ENCODE measurements at regions not wholly inside any gene's neighbourhood (a gene's known extent, or its start where the extent isn't known, plus 50 kb on each side); places are given as distances from the start of the nearest gene placed in this dataset.
"Not testable (repeated sequence)": the region's sequence is repeated elsewhere in the genome, so short reads cannot be mapped to it uniquely, and the experiment has no call there.

DNA sequence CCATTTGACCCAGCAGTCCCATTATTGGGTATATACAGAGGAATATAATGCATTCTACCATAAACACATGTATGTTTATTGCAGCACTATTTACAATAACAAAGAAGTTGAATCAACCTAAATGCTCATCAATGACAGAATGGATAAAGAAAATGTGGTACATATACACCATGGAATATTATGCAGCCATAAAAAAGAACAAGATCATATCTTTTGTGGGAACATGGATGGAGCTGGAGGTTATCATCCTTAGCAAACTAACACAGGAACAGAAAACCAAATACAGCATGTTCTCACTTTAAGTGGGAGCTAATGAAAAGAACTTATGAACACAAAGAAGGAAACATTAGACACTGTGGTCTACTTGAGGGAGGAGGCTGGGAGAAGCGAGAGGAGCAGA, 328.5 kb upstream of the SEMA3C start:
- not testable (repeated sequence) for H3K9me3 ChIP-seq (ENCODE audit: insufficient read depth, low read depth, low read length); H3K36me3 ChIP-seq (ENCODE audit: control insufficient read depth in 1 of 2, insufficient read depth in 2 of 2, low read length in 2 of 2); H4K12ac ChIP-seq (ENCODE audit: low read depth, low read length); H2AFZ ChIP-seq (ENCODE audit: insufficient read depth, low read length, poor library complexity); H3K4me3 ChIP-seq (ENCODE audit: low read depth, low read length); H3K9ac ChIP-seq (ENCODE audit: low read length); H2BK120ac ChIP-seq (ENCODE audit: insufficient read depth, low read length, poor library complexity); H4K8ac ChIP-seq (ENCODE audit: low read depth, low read length); H2BK12ac ChIP-seq (ENCODE audit: low read length); H3K4me1 ChIP-seq (ENCODE audit: control insufficient read depth in 1 of 2, insufficient read depth in 2 of 2, low read length in 2 of 2); H3K79me1 ChIP-seq (ENCODE audit: low read length); H3K4me2 ChIP-seq (ENCODE audit: low read length); H3K18ac ChIP-seq (ENCODE audit: low read length); DNase-seq; H3K4ac ChIP-seq (ENCODE audit: low read depth, low read length); H2BK5ac ChIP-seq (ENCODE audit: low read depth, low read length, poor library complexity); H3K23ac ChIP-seq (ENCODE audit: low read length); H3K14ac ChIP-seq (ENCODE audit: low read length); H3K27me3 ChIP-seq (ENCODE audit: insufficient read depth, low read length); H4K91ac ChIP-seq (ENCODE audit: low read depth, low read length); H3K27ac ChIP-seq (ENCODE audit: low read depth, low read length); H2AK5ac ChIP-seq (ENCODE audit: low read length); H3K79me2 ChIP-seq (ENCODE audit: control insufficient read depth, insufficient read depth, low read length, poor library complexity)
- no CpG with 5 or more reads among the region's 1 CpG for WGBS (ENCODE audit: extremely low coverage, insufficient coverage, insufficient read length)

DNA sequence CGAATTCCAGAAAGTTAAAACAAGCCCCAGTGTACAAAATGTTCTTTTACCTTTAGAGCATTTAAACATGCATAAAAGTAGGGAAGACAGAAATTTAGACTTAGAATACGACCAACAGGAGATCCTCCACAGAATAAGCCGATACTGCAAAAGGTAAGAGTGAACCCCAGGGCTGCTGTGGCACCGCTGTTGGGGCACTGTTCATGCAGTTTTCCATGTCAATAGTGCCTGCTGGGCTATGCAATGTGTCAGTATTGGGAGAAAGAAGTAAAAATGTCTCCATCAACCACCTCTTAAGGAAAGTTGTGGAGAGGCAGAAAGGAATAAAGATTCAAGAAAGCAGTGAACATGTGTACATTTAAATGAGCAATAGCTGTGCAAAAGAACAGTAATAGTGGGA, 326.5 kb upstream of the SEMA3C start:
- no peak overlapping the region for H3K9ac ChIP-seq (ENCODE audit: low read length)
- DNase-seq = no peak
- H3K14ac ChIP-seq (ENCODE audit: low read length) = no peak overlapping the region
- H2AK5ac ChIP-seq (ENCODE audit: low read length) = no peak overlapping the region
- no peak overlapping the region for H2BK120ac ChIP-seq (ENCODE audit: insufficient read depth, low read length, poor library complexity)
- no peak overlapping the region for H3K23ac ChIP-seq (ENCODE audit: low read length)
- H2AFZ ChIP-seq (ENCODE audit: insufficient read depth, low read length, poor library complexity) = no peak overlapping the region
- H4K8ac ChIP-seq (ENCODE audit: low read depth, low read length) = no peak overlapping the region
- no peak overlapping the region for H3K4me3 ChIP-seq (ENCODE audit: low read depth, low read length)
- no peaks in the 10 kb centered on the region for H3K9me3 ChIP-seq (ENCODE audit: insufficient read depth, low read depth, low read length)
- no peak overlapping the region for H3K27ac ChIP-seq (ENCODE audit: low read depth, low read length)
- H4K12ac ChIP-seq (ENCODE audit: low read depth, low read length) = no peak overlapping the region
- no peak overlapping the region for H2BK5ac ChIP-seq (ENCODE audit: low read depth, low read length, poor library complexity)
- H3K4me2 ChIP-seq (ENCODE audit: low read length) = no peak overlapping the region
- H3K4me1 ChIP-seq (ENCODE audit: control insufficient read depth in 1 of 2, insufficient read depth in 2 of 2, low read length in 2 of 2) = no peaks in the 10 kb centered on the region
- H3K27me3 ChIP-seq (ENCODE audit: insufficient read depth, low read length) = no peaks in the 10 kb centered on the region
- no peak overlapping the region for H2BK12ac ChIP-seq (ENCODE audit: low read length)
- H3K36me3 ChIP-seq (ENCODE audit: control insufficient read depth in 1 of 2, insufficient read depth in 2 of 2, low read length in 2 of 2) = no peaks in the 10 kb centered on the region
- H4K91ac ChIP-seq (ENCODE audit: low read depth, low read length) = no peak overlapping the region
- no peaks in the 10 kb centered on the region for H3K79me2 ChIP-seq (ENCODE audit: control insufficient read depth, insufficient read depth, low read length, poor library complexity)
- no peak overlapping the region for H3K18ac ChIP-seq (ENCODE audit: low read length)
- no peaks in the 10 kb centered on the region for H3K79me1 ChIP-seq (ENCODE audit: low read length)
- WGBS (ENCODE audit: extremely low coverage, insufficient coverage, insufficient read length) = no CpG with 5 or more reads among the region's 4 CpGs
- H3K4ac ChIP-seq (ENCODE audit: low read depth, low read length) = no peak overlapping the region

GRCh38 chr7:81244224-81244623, 325.4 kb upstream of the SEMA3C start:
- no peak overlapping the region for H2AK5ac ChIP-seq (ENCODE audit: low read length)
- H3K9me3 ChIP-seq (ENCODE audit: insufficient read depth, low read depth, low read length) = no peaks in the 10 kb centered on the region
- no peak overlapping the region for H2BK12ac ChIP-seq (ENCODE audit: low read length)
- no peak overlapping the region for H2BK5ac ChIP-seq (ENCODE audit: low read depth, low read length, poor library complexity)
- no peak overlapping the region for H3K4me2 ChIP-seq (ENCODE audit: low read length)
- no peak overlapping the region for H3K4me3 ChIP-seq (ENCODE audit: low read depth, low read length)
- H4K8ac ChIP-seq (ENCODE audit: low read depth, low read length) = no peak overlapping the region
- peak in 1 of 2 donors; percentile 4 for DNase-seq
- no peaks in the 10 kb centered on the region for H3K4me1 ChIP-seq (ENCODE audit: control insufficient read depth in 1 of 2, insufficient read depth in 2 of 2, low read length in 2 of 2)
- H3K27me3 ChIP-seq (ENCODE audit: insufficient read depth, low read length) = no peaks in the 10 kb centered on the region
- H2AFZ ChIP-seq (ENCODE audit: insufficient read depth, low read length, poor library complexity) = no peak overlapping the region
- no peaks in the 10 kb centered on the region for H3K36me3 ChIP-seq (ENCODE audit: control insufficient read depth in 1 of 2, insufficient read depth in 2 of 2, low read length in 2 of 2)
- no CpG with 5 or more reads among the region's 3 CpGs for WGBS (ENCODE audit: extremely low coverage, insufficient coverage, insufficient read length)
- H3K23ac ChIP-seq (ENCODE audit: low read length) = no peak overlapping the region
- H2BK120ac ChIP-seq (ENCODE audit: insufficient read depth, low read length, poor library complexity) = no peak overlapping the region
- H3K79me2 ChIP-seq (ENCODE audit: control insufficient read depth, insufficient read depth, low read length, poor library complexity) = no peaks in the 10 kb centered on the region
- H3K9ac ChIP-seq (ENCODE audit: low read length) = no peak overlapping the region
- no peak overlapping the region for H4K91ac ChIP-seq (ENCODE audit: low read depth, low read length)
- H3K4ac ChIP-seq (ENCODE audit: low read depth, low read length) = no peak overlapping the region
- no peak overlapping the region for H3K18ac ChIP-seq (ENCODE audit: low read length)
- H3K79me1 ChIP-seq (ENCODE audit: low read length) = no peaks in the 10 kb centered on the region
- no peak overlapping the region for H4K12ac ChIP-seq (ENCODE audit: low read depth, low read length)
- H3K27ac ChIP-seq (ENCODE audit: low read depth, low read length) = no peak overlapping the region
- H3K14ac ChIP-seq (ENCODE audit: low read length) = no peak overlapping the region

DNA sequence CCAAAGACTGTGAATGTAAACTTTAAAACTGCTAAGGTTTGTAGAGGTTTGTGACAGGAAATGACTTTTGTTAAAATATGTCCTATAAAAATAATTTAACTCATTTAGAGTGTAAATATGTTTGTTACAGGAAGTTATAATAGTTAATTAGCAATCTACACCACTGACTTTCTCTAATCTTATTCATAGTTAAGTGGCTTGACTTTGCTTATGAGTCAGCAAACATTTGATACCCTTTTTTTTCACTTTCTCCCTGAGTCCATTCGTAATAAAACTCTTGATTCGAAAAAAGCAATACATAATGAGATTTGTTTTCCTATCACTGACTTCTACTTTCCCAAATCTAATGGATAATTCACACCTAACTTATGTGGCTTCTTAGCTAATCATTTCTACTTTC, 317.7 kb upstream of the SEMA3C start:
- no peak overlapping the region for H2BK120ac ChIP-seq (ENCODE audit: insufficient read depth, low read length, poor library complexity)
- no peak overlapping the region for H2BK12ac ChIP-seq (ENCODE audit: low read length)
- H4K91ac ChIP-seq (ENCODE audit: low read depth, low read length) = no peak overlapping the region
- WGBS (ENCODE audit: extremely low coverage, insufficient coverage, insufficient read length) = no CpG with 5 or more reads among the region's 2 CpGs
- H2AK5ac ChIP-seq (ENCODE audit: low read length) = no peak overlapping the region
- H3K36me3 ChIP-seq (ENCODE audit: control insufficient read depth in 1 of 2, insufficient read depth in 2 of 2, low read length in 2 of 2) = no peaks in the 10 kb centered on the region
- no peaks in the 10 kb centered on the region for H3K4me1 ChIP-seq (ENCODE audit: control insufficient read depth in 1 of 2, insufficient read depth in 2 of 2, low read length in 2 of 2)
- DNase-seq = no peak
- no peak overlapping the region for H3K27ac ChIP-seq (ENCODE audit: low read depth, low read length)
- no peak overlapping the region for H4K8ac ChIP-seq (ENCODE audit: low read depth, low read length)
- H3K9ac ChIP-seq (ENCODE audit: low read length) = no peak overlapping the region
- H3K23ac ChIP-seq (ENCODE audit: low read length) = no peak overlapping the region
- H3K4ac ChIP-seq (ENCODE audit: low read depth, low read length) = no peak overlapping the region
- H3K9me3 ChIP-seq (ENCODE audit: insufficient read depth, low read depth, low read length) = no peaks in the 10 kb centered on the region
- no peak overlapping the region for H3K4me2 ChIP-seq (ENCODE audit: low read length)
- no peak overlapping the region for H3K18ac ChIP-seq (ENCODE audit: low read length)
- H3K27me3 ChIP-seq (ENCODE audit: insufficient read depth, low read length) = no peaks in the 10 kb centered on the region
- H3K14ac ChIP-seq (ENCODE audit: low read length) = no peak overlapping the region
- H3K4me3 ChIP-seq (ENCODE audit: low read depth, low read length) = no peak overlapping the region
- no peak overlapping the region for H4K12ac ChIP-seq (ENCODE audit: low read depth, low read length)
- H2AFZ ChIP-seq (ENCODE audit: insufficient read depth, low read length, poor library complexity) = no peak overlapping the region
- no peak overlapping the region for H2BK5ac ChIP-seq (ENCODE audit: low read depth, low read length, poor library complexity)
- H3K79me1 ChIP-seq (ENCODE audit: low read length) = no peaks in the 10 kb centered on the region
- no peaks in the 10 kb centered on the region for H3K79me2 ChIP-seq (ENCODE audit: control insufficient read depth, insufficient read depth, low read length, poor library complexity)
